ENCODE measurements at regions not wholly inside any gene's neighbourhood (a gene's known extent, or its start where the extent isn't known, plus 50 kb on each side); places are given as distances from the start of the nearest gene placed in this dataset.

DNA sequence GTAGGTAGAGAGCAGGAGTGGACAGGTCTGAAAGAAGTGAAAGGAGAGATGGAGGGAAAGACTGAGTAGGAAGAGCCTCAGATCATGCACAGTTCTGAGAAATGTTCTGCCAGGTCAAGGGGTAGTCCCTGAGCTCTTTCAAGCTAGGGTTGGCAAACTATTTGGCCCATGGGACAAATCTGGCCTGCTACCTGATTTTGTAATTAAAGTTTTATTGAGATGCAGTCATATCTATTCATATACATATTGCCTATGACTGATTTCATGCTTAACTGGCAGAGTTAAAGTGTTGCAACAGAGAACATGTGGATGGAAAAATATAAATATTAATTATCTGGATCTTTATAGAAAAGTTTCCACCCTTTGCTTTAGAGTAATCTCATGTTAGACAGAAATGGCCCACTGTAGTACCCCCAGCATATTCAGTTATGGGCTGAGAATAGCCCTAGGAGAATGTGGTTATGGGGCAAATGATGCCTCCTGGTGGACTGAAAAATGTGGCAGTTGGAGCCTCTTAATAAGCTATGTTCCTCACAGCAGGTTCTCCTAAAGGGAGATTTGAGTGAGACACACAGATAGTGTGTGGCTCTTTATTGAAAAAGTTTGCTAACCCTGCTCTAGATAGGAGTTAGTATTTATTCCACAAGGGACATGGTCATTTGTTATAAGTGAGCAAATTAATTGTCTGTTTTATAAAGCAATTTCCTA is 476.9 kb downstream of the LRIG3 start:
- intact Hi-C loops (cut with DNase I) = loop anchor here (10.0 kb wide), 1 partner anchor 99 kb away; no protein-coding TSS in a partner anchor
- H3K4me1 ChIP-seq = no peaks in the 10 kb centered on the region
- no peaks in the 10 kb centered on the region for H3K9me3 ChIP-seq
- no peaks in the 10 kb centered on the region for H3K27me3 ChIP-seq
- TF ChIP-seq, protein P1, sequence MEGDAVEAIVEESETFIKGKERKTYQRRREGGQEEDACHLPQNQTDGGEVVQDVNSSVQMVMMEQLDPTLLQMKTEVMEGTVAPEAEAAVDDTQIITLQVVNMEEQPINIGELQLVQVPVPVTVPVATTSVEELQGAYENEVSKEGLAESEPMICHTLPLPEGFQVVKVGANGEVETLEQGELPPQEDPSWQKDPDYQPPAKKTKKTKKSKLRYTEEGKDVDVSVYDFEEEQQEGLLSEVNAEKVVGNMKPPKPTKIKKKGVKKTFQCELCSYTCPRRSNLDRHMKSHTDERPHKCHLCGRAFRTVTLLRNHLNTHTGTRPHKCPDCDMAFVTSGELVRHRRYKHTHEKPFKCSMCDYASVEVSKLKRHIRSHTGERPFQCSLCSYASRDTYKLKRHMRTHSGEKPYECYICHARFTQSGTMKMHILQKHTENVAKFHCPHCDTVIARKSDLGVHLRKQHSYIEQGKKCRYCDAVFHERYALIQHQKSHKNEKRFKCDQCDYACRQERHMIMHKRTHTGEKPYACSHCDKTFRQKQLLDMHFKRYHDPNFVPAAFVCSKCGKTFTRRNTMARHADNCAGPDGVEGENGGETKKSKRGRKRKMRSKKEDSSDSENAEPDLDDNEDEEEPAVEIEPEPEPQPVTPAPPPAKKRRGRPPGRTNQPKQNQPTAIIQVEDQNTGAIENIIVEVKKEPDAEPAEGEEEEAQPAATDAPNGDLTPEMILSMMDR (IDR thresholded peaks at IDR 0.05) = peak; percentile 18 to 40 (median 20)
- H3K27ac ChIP-seq = no peak overlapping the region
- DNase-seq (ENCODE audit: low spot score in 2 of 2) = no peak
- no peak overlapping the region for H3K4me3 ChIP-seq
- no peaks in the 10 kb centered on the region for H3K36me3 ChIP-seq

DNA sequence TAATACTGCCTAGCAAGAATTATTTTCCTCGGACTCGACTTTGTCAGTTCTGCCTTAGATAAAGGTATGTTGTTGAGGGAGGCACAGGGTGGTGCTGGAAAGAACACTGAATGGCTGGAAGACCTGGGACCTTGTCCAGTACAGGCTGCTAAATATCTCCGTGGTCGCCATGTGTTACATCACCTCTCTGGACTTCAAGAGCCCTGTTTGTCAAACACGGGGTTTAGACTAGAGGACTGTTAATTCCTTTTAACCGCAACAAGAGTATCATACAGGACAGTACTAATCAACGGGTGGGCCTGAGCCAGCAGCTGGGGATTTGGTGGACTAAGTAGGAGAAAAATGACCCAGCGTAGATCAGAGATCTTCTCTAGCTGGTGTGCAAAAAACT is 476.3 kb downstream of the LRIG3 start:
- no peaks in the 10 kb centered on the region for H3K36me3 ChIP-seq
- no peaks in the 10 kb centered on the region for H3K9me3 ChIP-seq
- no peak overlapping the region for H3K4me3 ChIP-seq
- intact Hi-C loops (cut with DNase I) = loop anchor here (10.0 kb wide), 1 partner anchor 99 kb away; no protein-coding TSS in a partner anchor
- H3K27me3 ChIP-seq = no peaks in the 10 kb centered on the region
- TF ChIP-seq, protein P1 (IDR thresholded peaks at IDR 0.05) = no peak
- H3K27ac ChIP-seq = no peak overlapping the region
- no peak for DNase-seq (ENCODE audit: low spot score in 2 of 2)
- no peaks in the 10 kb centered on the region for H3K4me1 ChIP-seq

DNA sequence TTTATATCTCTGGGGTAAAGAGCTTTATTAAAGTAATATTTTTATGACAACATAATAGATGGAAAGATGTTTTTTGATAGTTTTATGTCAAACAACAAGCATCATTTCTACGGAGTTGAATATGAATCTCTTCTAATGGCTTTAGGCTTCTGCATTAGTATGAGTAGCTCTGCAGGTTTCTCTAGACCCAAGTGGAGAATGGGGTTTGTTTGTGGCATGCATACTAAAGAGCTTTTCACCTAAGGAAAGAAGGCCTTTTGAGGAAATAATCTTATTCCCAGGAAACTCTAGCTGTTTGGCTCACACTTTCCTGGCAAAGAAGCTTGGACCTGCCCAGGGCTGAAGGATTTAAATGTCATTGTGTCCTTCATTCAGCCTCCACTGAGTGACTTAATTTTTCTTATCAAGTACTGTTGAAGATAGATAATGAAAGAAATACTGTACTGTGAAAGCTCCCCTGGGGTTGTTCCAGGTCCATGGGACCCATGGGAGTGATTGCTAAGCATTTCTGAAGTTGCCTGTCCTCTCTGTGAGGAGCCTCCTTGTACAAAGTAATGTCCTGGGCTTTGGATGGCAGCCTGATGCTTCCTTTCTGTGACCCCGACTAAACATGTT is 469.3 kb downstream of the LRIG3 start:
- Histone ChIP-seq H3K4me3 (no peak overlapping the region), H3K27ac (no peak overlapping the region), H3K27me3 (no peaks in the 10 kb centered on the region), H3K9me3 (no peaks in the 10 kb centered on the region), H3K36me3 (no peaks in the 10 kb centered on the region), H3K4me1 (no peaks in the 10 kb centered on the region)
- no peak for DNase-seq (ENCODE audit: low spot score in 2 of 2)
- TF ChIP-seq, protein P1 (IDR thresholded peaks at IDR 0.05) = no peak
- intact Hi-C loops (cut with DNase I) = no loop called here

GRCh38 chr12:58452546-58452945 is 467.8 kb downstream of the LRIG3 start:
- H3K4me3 ChIP-seq = no peak overlapping the region
- H3K9me3 ChIP-seq = no peaks in the 10 kb centered on the region
- H3K27ac ChIP-seq = no peak overlapping the region
- H3K36me3 ChIP-seq = no peaks in the 10 kb centered on the region
- DNase-seq (ENCODE audit: low spot score in 2 of 2) = no peak
- TF ChIP-seq, protein P1 (IDR thresholded peaks at IDR 0.05) = no peak
- intact Hi-C loops (cut with DNase I) = no loop called here
- H3K4me1 ChIP-seq = no peaks in the 10 kb centered on the region
- H3K27me3 ChIP-seq = no peaks in the 10 kb centered on the region

DNA sequence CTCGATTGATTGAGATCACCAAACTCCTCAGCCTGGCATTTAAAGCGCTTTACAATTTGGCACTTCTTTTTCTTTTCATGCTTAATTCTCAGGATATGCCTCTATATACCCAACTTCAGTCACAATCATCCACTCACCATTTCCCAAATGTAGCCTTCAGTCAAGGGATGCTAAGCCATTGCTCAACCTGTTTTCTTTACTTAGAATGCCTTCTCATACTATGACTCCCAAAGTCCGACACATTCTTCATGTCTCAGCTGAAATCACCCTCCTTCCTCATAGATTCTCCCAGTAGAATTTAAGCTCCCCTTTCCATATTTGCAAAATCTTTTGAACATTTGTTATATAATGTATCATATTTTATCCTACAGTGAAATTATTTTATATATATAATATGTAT is 467.0 kb downstream of the LRIG3 start:
- H3K4me1 ChIP-seq = no peaks in the 10 kb centered on the region
- H3K36me3 ChIP-seq = no peaks in the 10 kb centered on the region
- H3K4me3 ChIP-seq = no peak overlapping the region
- TF ChIP-seq, protein P1 (IDR thresholded peaks at IDR 0.05) = no peak
- H3K27me3 ChIP-seq = no peaks in the 10 kb centered on the region
- intact Hi-C loops (cut with DNase I) = no loop called here
- no peak overlapping the region for H3K27ac ChIP-seq
- no peak for DNase-seq (ENCODE audit: low spot score in 2 of 2)
- no peaks in the 10 kb centered on the region for H3K9me3 ChIP-seq
